GM20000 (cell line): ENCODE measurements at regions not wholly inside any gene's neighbourhood (a gene's known extent, or its start where the extent isn't known, plus 50 kb on each side); places are given as distances from the start of the nearest gene placed in this dataset.
A peak's percentile ranks its signal among the peaks of the same experiment; 100 is the strongest.

Source experiments
- DNase-seq: peaks from one replicate; pipeline ENCODE4 v3.0.0; 2012; ENCODE audit warnings: low spot score
- TF ChIP-seq, protein P1 (sequence below): IDR thresholded peaks from 2 replicates; pipeline ENCODE4 v1.5.1; 2012; ENCODE audit warnings: mild to moderate bottlenecking, control low read depth; ENCODE audit errors: extremely low read depth, missing control alignments

DNA sequence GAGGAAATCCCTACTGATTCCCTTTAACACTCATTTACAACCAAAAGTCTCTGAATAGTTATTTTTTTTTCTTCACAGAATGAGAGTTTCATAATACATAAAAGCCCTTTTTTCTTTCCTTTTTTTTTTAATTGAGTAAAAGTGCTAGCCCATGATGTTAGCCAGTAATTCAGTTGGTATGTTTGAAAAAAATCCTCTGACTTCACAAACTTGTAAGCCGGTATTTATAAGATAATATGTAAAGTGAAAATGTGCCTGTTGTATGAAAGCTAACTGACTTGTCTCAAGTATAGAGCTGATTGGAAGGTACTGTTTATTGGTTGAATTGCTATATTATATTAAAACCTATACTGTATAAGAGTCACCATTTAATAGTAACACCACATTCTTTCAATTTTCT lies 70.2 kb upstream of the NEIL3 start:
- TF ChIP-seq, protein P1, sequence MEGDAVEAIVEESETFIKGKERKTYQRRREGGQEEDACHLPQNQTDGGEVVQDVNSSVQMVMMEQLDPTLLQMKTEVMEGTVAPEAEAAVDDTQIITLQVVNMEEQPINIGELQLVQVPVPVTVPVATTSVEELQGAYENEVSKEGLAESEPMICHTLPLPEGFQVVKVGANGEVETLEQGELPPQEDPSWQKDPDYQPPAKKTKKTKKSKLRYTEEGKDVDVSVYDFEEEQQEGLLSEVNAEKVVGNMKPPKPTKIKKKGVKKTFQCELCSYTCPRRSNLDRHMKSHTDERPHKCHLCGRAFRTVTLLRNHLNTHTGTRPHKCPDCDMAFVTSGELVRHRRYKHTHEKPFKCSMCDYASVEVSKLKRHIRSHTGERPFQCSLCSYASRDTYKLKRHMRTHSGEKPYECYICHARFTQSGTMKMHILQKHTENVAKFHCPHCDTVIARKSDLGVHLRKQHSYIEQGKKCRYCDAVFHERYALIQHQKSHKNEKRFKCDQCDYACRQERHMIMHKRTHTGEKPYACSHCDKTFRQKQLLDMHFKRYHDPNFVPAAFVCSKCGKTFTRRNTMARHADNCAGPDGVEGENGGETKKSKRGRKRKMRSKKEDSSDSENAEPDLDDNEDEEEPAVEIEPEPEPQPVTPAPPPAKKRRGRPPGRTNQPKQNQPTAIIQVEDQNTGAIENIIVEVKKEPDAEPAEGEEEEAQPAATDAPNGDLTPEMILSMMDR = no peak
- no peak for DNase-seq

- no peak for DNase-seq
Observed at GRCh38 chr4:177239878-177240277, 69.8 kb upstream of the NEIL3 start.

DNA sequence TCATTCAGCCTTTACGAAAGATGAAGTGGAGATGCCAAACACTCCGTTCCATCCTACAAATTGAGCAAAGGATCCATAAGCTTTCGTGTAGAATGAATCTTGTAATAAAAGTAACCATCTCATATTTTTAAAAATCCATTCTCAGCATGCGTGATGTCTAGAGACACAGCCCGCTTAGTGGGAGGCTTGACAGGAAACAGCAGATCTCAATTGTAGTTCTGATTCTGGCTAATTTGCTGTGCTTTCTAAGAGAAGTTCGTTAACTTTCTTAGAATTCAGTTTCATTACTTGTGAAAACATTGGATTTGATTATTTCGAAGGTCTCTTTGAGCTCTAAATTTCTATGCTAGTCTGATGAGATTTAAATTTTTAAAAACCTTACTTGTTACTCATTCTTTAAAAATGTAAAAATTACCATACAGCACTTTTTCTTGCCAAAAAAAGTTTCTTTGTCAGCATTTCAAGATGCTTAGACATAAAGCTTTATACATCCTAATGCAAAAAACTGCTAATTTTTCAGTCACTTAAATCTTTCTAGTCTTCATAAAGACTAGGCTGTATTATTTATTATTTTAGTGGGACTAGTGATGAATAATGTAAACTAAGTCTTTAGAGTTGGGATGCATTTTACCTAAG lies 66.9 kb upstream of the NEIL3 start:
- DNase-seq = no peak
- TF ChIP-seq, protein P1 = no peak

More at GRCh38 chr4:177239878-177240277, 69.8 kb upstream of the NEIL3 start:
- TF ChIP-seq, protein P1 = no peak

- no peak for DNase-seq
- TF ChIP-seq, protein P1 = no peak
Observed at GRCh38 chr4:177246641-177247584, 62.8 kb upstream of the NEIL3 start.

GRCh38 chr4:177250056-177250696 lies 59.5 kb upstream of the NEIL3 start:
- TF ChIP-seq, protein P1 = peak; percentile 96
- DNase-seq = peak; percentile 56

GRCh38 chr4:177251237-177251636 lies 58.4 kb upstream of the NEIL3 start:
- TF ChIP-seq, protein P1 = no peak
- DNase-seq = no peak

GRCh38 chr4:177255359-177255758 lies 54.3 kb upstream of the NEIL3 start:
- TF ChIP-seq, protein P1 = no peak
- DNase-seq = no peak
